HEK293T (cell line): ENCODE measurements at regions not wholly inside any gene's neighbourhood (a gene's known extent, or its start where the extent isn't known, plus 50 kb on each side); places are given as distances from the start of the nearest gene placed in this dataset.

Experiments
- ARNT ChIP-seq: fragments of 450-650 bp; IDR thresholded peaks from 2 replicates; pipeline ENCODE4 v1.6.1; 2017; ENCODE audit warnings: mild to moderate bottlenecking
- BHLHE40 ChIP-seq: fragments of 450-650 bp; IDR thresholded peaks from 2 replicates; pipeline ENCODE4 v1.6.1; 2016; ENCODE audit warnings: mild to moderate bottlenecking, moderate library complexity, borderline replicate concordance
- ELF4 ChIP-seq: fragments of 450-650 bp; IDR thresholded peaks from 2 replicates; pipeline ENCODE4 v1.6.1; 2017; ENCODE audit warnings: antibody characterized with exemption
- SP1 ChIP-seq: fragments of 450-650 bp; IDR thresholded peaks from 2 replicates; pipeline ENCODE4 v1.6.1; 2017
- SUZ12 ChIP-seq: fragments of 450-650 bp; IDR thresholded peaks from 2 replicates; pipeline ENCODE4 v1.6.1; 2016; ENCODE audit warnings: mild to moderate bottlenecking
- TARDBP ChIP-seq: fragments of 450-650 bp; IDR thresholded peaks from 2 replicates; pipeline ENCODE4 v1.6.1; 2016
- ZNF384 ChIP-seq: fragments of 450-650 bp; IDR thresholded peaks from 2 replicates; pipeline ENCODE4 v1.6.1; 2016

DNA sequence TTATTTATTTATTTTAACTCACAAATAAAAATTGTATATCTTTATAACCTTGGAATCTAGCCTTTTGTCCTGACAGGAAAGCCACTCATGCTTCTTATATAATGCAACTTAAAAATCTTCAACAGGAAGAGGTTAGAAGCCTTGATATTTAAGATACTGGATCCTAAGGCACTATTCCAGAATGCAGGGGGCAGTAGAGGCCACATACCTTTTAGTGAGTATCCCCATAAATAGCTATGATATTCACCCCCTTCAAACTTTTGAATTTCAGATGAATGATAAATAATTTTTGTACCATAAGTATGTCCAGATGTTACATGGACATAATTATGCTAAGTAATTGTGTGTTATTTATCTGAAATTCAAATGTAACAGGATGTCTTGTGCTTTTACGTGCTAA is 592.7 kb upstream of the VRK2 start:
- TF ChIP-seq TARDBP (no peak), SUZ12 (no peak), BHLHE40 (no peak), ELF4 (no peak), ZNF384 (no peak), SP1 (no peak), ARNT (no peak)
